ENCODE measurements at regions not wholly inside any gene's neighbourhood (a gene's known extent, or its start where the extent isn't known, plus 50 kb on each side); places are given as distances from the start of the nearest gene placed in this dataset.

- no peak overlapping the region for H2AFZ ChIP-seq (ENCODE audit: low read depth)
- no peaks in the 10 kb centered on the region for H3K4me1 ChIP-seq (ENCODE audit: low read depth, poor library complexity, severe bottlenecking)
- H3K4me3 ChIP-seq (IDR thresholded peaks at IDR 0.05; ENCODE audit: insufficient read depth, low read depth, low read length) = no peak overlapping the region
- H3K4me2 ChIP-seq = no peak overlapping the region
- H3K79me2 ChIP-seq (ENCODE audit: insufficient read depth, low read depth) = no peaks in the 10 kb centered on the region
- no peaks in the 10 kb centered on the region for H4K20me1 ChIP-seq (ENCODE audit: insufficient read depth)
- H3K9ac ChIP-seq = no peak overlapping the region
- H3K36me3 ChIP-seq (ENCODE audit: insufficient read depth) = no peaks in the 10 kb centered on the region
- H3K27me3 ChIP-seq (ENCODE audit: insufficient read depth, low read depth) = no peaks in the 10 kb centered on the region
- H3K27ac ChIP-seq = no peak overlapping the region
- no peak for TF ChIP-seq CTCF (conservative IDR thresholded peaks at IDR 0.05; ENCODE audit: low read depth, low read length)
Observed at GRCh38 chr6:88262332-88262731, 96.2 kb upstream of the CNR1 start.

- no peak for TF ChIP-seq CTCF (conservative IDR thresholded peaks at IDR 0.05; ENCODE audit: low read depth, low read length)
- Histone ChIP-seq H3K36me3 (ENCODE audit: insufficient read depth) (no peaks in the 10 kb centered on the region), H3K4me1 (ENCODE audit: low read depth, poor library complexity, severe bottlenecking) (no peaks in the 10 kb centered on the region), H3K27ac (no peak overlapping the region), H3K4me3 (IDR thresholded peaks at IDR 0.05; ENCODE audit: insufficient read depth, low read depth, low read length) (no peak overlapping the region), H3K79me2 (ENCODE audit: insufficient read depth, low read depth) (no peaks in the 10 kb centered on the region), H2AFZ (ENCODE audit: low read depth) (no peak overlapping the region), H4K20me1 (ENCODE audit: insufficient read depth) (no peaks in the 10 kb centered on the region), H3K4me2 (no peak overlapping the region), H3K27me3 (ENCODE audit: insufficient read depth, low read depth) (no peaks in the 10 kb centered on the region), H3K9ac (no peak overlapping the region)
Observed at GRCh38 chr6:88251301-88251700, 85.2 kb upstream of the CNR1 start.

- H3K9ac ChIP-seq = no peak overlapping the region
Observed at GRCh38 chr6:88248709-88249321, 82.7 kb upstream of the CNR1 start.

GRCh38 chr6:88246654-88247053, 80.5 kb upstream of the CNR1 start:
- Histone ChIP-seq H3K36me3 (ENCODE audit: insufficient read depth) (no peaks in the 10 kb centered on the region), H4K20me1 (ENCODE audit: insufficient read depth) (no peaks in the 10 kb centered on the region), H3K79me2 (ENCODE audit: insufficient read depth, low read depth) (no peaks in the 10 kb centered on the region), H3K9ac (no peak overlapping the region), H3K4me2 (no peak overlapping the region), H2AFZ (ENCODE audit: low read depth) (no peak overlapping the region), H3K4me1 (ENCODE audit: low read depth, poor library complexity, severe bottlenecking) (no peaks in the 10 kb centered on the region), H3K27ac (no peak overlapping the region), H3K27me3 (ENCODE audit: insufficient read depth, low read depth) (no peaks in the 10 kb centered on the region), H3K4me3 (IDR thresholded peaks at IDR 0.05; ENCODE audit: insufficient read depth, low read depth, low read length) (no peak overlapping the region)
- no peak for TF ChIP-seq CTCF (conservative IDR thresholded peaks at IDR 0.05; ENCODE audit: low read depth, low read length)

More at GRCh38 chr6:88248709-88249321, 82.7 kb upstream of the CNR1 start:
- no peaks in the 10 kb centered on the region for H3K36me3 ChIP-seq (ENCODE audit: insufficient read depth)
- H2AFZ ChIP-seq (ENCODE audit: low read depth) = no peak overlapping the region
- H3K4me1 ChIP-seq (ENCODE audit: low read depth, poor library complexity, severe bottlenecking) = no peaks in the 10 kb centered on the region
- no peak overlapping the region for H3K4me2 ChIP-seq
- no peak for TF ChIP-seq CTCF (conservative IDR thresholded peaks at IDR 0.05; ENCODE audit: low read depth, low read length)
- no peak overlapping the region for H3K27ac ChIP-seq
- no peak overlapping the region for H3K4me3 ChIP-seq (IDR thresholded peaks at IDR 0.05; ENCODE audit: insufficient read depth, low read depth, low read length)
- no peaks in the 10 kb centered on the region for H3K79me2 ChIP-seq (ENCODE audit: insufficient read depth, low read depth)
- no peaks in the 10 kb centered on the region for H3K27me3 ChIP-seq (ENCODE audit: insufficient read depth, low read depth)
- H4K20me1 ChIP-seq (ENCODE audit: insufficient read depth) = no peaks in the 10 kb centered on the region

Measured in KMS-11 (cell line).